ENCODE measurements at regions not wholly inside any gene's neighbourhood (a gene's known extent, or its start where the extent isn't known, plus 50 kb on each side); places are given as distances from the start of the nearest gene placed in this dataset.

DNA sequence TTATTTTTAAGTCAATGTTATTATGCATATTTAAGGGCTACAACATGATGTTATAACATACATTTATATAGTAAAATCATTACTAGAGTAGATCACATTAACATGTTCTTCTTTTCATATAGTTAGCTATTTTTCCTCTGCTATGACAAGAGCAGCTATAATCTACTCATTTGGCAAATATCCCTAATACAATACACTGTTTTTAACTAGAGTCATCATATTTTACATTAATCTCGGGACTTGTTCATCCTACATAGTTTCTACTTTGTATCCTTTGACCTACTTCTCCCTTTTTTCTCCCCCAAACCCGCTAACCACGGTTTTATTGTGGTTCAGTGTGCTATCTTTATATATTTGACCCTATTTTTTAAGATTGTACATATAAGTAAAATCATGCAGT lies 249.0 kb downstream of the EPM2A start:
- H3K4me3 ChIP-seq (ENCODE audit: low read length): no peak overlapping the region
- TF ChIP-seq CTCF (conservative IDR thresholded peaks at IDR 0.05; ENCODE audit: low read length): no peak

DNA sequence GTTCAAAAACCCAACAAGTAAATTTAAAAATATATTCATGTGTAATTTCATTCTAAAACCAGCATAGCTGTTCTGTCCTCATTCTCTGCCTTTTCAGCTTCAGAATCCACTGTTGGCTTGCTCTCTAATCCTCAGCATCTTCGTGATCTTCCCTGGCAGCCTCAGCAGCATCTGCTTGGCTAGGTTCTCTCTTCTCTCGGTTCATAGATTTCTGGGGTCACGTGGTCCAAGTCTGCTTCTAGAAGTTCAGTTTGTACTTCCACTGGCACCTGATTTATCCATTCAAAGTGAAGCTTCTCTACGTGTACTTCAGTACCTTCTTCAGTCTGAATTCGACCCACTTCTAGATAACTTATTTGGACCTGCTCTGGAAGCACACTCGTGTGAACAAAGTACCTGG lies 245.7 kb downstream of the EPM2A start:
- H3K4me3 ChIP-seq (ENCODE audit: low read length): no peak overlapping the region
- DNase-seq (ENCODE audit: low read depth): no peak
- TF ChIP-seq CTCF (conservative IDR thresholded peaks at IDR 0.05; ENCODE audit: low read length): no peak

More for the DNA sequence above, 249.0 kb downstream of the EPM2A start:
- DNase-seq (ENCODE audit: low read depth): no peak

DNA sequence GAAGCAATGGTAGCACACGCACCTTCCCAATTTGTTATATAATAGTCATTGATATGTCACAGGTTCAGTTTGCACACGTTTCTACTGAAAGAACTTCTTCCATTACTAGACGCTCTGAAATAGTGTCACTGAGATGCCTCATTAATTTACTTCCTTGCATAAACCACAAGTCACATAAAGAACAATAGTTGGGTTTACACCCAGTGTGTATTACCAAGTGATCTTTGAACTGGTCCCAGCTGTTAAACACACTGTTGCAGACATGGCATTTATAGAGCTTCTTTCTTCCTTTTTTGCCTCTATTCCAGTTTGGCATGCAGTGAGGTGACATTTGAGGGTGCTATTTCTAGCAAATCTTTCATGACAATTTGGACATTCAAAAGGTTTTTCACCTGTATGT lies 245.3 kb downstream of the EPM2A start:
- no peak for TF ChIP-seq CTCF (conservative IDR thresholded peaks at IDR 0.05; ENCODE audit: low read length)

DNA sequence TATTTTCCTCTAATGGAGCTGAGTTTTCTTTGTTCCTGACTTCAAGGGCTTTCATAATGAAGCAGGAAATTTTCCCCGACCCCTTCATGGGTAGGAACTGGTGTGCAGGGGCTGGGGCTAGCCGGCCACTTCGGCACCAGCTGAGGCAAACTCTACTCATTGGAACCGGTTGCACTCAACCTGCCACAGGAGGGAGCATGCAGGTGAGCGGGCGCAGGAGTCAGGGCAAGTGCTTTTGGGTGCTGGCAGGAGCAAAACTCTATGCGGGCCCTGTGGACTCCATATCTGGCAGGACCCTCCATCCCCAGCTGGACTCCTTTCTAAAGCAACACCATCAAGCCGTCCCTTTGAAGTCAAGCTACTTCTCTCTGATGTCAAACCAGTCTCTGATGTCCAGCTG lies 244.2 kb downstream of the EPM2A start:
- DNase-seq (ENCODE audit: low read depth): no peak
- no peak for TF ChIP-seq CTCF (conservative IDR thresholded peaks at IDR 0.05; ENCODE audit: low read length)

More for the DNA sequence above, 245.3 kb downstream of the EPM2A start:
- DNase-seq (ENCODE audit: low read depth): no peak
- no peak overlapping the region for H3K4me3 ChIP-seq (ENCODE audit: low read length)

DNA sequence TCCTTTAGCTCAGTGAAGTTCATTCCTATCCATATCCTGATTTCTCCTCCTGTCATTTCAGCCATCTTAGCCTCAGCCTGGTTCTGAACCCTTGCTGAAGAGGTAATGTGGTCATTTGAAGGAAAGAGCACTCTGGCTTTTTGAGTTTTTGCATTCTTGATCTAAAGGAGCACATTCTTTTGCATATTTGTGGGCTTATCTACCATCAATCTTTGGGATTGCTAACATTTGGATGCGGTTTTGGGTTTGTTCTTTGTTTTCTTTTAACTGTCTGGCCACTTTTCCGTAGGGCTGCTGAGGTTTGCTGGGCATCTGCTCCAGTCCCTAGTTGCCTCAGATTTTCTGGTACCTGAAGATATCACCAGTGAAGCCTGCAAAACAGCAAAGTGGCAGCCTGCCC lies 238.3 kb downstream of the EPM2A start:
- no peak for TF ChIP-seq CTCF (conservative IDR thresholded peaks at IDR 0.05; ENCODE audit: low read length)
- DNase-seq (ENCODE audit: low read depth): no peak
- H3K4me3 ChIP-seq (ENCODE audit: low read length): no peak overlapping the region

More for the DNA sequence above, 244.2 kb downstream of the EPM2A start:
- no peak overlapping the region for H3K4me3 ChIP-seq (ENCODE audit: low read length)

GRCh38 chr6:145498425-145498824 lies 236.9 kb downstream of the EPM2A start:
- DNase-seq (ENCODE audit: low read depth): no peak
- no peak overlapping the region for H3K4me3 ChIP-seq (ENCODE audit: low read length)
- no peak for TF ChIP-seq CTCF (conservative IDR thresholded peaks at IDR 0.05; ENCODE audit: low read length)

DNA sequence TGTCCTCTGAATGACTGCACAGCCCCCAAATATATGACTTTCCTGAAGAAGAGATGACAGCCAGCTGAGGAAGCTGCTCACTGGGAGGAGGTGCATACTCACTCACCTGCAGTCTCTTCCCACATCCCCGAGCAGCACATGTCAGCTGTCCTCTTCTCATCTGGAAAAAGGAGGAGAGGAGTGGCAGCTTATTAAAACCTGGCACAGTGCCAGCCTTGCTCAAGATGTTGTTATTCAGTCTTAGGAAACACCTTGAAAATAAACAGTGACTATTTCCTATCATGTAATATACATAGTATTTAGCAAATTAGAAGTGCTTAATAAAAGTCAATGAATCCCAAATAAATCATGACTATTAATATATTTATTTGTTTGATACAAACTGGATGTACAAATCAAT lies 232.9 kb downstream of the EPM2A start:
- TF ChIP-seq CTCF (conservative IDR thresholded peaks at IDR 0.05; ENCODE audit: low read length): no peak
- DNase-seq (ENCODE audit: low read depth): no peak
- no peak overlapping the region for H3K4me3 ChIP-seq (ENCODE audit: low read length)

Data from AG10803 (cell line).